ENCODE measurements at regions not wholly inside any gene's neighbourhood (a gene's known extent, or its start where the extent isn't known, plus 50 kb on each side); places are given as distances from the start of the nearest gene placed in this dataset.

GRCh38 chr2:236968101-236968879 lies 117.4 kb upstream of the COPS8 start:
- no peak overlapping the region for H3K4me3 ChIP-seq (ENCODE audit: low read depth, low read length)
- in situ Hi-C loops (cut with HindIII; ENCODE audit: low sequenced_read_pairs) = no loop called here
- TF ChIP-seq CTCF (IDR thresholded peaks at IDR 0.05; ENCODE audit: low read depth, low read length) = no peak
- DNase-seq (ENCODE audit: low read depth, low spot score) = no peak

GRCh38 chr2:236968880-236969534 lies 116.7 kb upstream of the COPS8 start:
- no peak overlapping the region for H3K4me3 ChIP-seq (ENCODE audit: low read depth, low read length)
- in situ Hi-C loops (cut with HindIII; ENCODE audit: low sequenced_read_pairs) = no loop called here
- no peak for DNase-seq (ENCODE audit: low read depth, low spot score)

DNA sequence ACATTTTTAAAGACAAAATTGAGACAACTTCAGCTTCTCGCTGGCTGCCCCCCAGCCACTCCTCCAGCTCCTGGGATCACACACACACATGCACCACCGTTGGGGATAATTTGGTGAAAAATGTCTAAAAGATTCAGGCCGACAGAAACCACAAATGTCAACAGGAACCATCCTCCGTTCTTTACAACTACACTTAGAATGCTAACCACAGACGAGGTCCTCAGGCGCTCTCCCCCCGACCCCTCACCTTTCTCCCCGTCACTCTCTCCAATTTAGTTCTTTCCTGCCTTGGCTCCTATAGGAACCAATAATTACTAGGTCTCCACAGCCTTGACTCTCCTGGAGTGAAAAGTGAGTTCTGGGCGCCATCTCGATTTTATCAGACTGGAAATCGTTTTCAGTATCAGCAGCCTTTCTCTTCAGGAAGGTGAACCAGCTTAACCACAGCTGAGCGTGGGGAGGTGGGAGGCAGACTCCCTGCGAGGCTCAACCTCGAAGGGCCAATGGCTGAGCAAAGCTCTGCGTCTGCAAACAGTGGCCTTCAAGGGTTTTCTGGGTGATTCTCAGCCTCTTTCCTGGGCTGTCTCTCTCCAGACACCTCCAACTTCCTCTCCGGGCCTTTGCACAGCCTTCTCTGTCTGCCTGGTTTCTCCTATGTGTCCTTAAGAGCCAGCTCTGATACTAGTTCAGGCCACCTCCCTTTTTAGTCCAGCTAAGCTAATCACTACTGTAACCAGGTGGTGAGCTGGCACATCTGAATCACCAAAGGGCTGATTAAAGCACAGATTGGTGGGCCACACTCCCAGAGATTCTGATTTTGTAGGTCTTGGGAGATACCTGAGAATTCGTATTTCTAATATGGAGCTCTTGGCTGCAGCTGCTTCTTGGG lies 115.7 kb upstream of the COPS8 start:
- no peak overlapping the region for H3K4me3 ChIP-seq (ENCODE audit: low read depth, low read length)
- in situ Hi-C loops (cut with HindIII; ENCODE audit: low sequenced_read_pairs) = no loop called here
- no peak for TF ChIP-seq CTCF (IDR thresholded peaks at IDR 0.05; ENCODE audit: low read depth, low read length)
- no peak for DNase-seq (ENCODE audit: low read depth, low spot score)

More at GRCh38 chr2:236968880-236969534, 116.7 kb upstream of the COPS8 start:
- TF ChIP-seq CTCF (IDR thresholded peaks at IDR 0.05; ENCODE audit: low read depth, low read length) = no peak

DNA sequence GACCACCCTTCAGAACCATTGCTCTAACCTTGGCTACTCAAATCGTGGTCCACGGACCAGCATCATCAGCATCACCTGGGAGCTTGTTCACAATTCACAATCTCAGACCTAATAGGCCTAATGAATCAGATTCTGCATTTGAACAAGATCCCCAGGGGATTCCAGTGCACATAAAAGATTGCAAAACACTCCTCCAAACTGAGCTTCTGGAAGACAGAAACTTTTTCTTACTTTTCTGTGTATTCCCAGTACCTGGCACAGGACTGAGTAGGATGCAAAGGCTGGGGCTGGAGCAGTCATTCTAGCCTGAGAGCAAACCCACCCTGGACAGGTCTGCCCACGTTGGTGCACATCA lies 115.1 kb upstream of the COPS8 start:
- no peak for DNase-seq (ENCODE audit: low read depth, low spot score)
- TF ChIP-seq CTCF (IDR thresholded peaks at IDR 0.05; ENCODE audit: low read depth, low read length) = no peak
- H3K4me3 ChIP-seq (ENCODE audit: low read depth, low read length) = no peak overlapping the region
- in situ Hi-C loops (cut with HindIII; ENCODE audit: low sequenced_read_pairs) = no loop called here

DNA sequence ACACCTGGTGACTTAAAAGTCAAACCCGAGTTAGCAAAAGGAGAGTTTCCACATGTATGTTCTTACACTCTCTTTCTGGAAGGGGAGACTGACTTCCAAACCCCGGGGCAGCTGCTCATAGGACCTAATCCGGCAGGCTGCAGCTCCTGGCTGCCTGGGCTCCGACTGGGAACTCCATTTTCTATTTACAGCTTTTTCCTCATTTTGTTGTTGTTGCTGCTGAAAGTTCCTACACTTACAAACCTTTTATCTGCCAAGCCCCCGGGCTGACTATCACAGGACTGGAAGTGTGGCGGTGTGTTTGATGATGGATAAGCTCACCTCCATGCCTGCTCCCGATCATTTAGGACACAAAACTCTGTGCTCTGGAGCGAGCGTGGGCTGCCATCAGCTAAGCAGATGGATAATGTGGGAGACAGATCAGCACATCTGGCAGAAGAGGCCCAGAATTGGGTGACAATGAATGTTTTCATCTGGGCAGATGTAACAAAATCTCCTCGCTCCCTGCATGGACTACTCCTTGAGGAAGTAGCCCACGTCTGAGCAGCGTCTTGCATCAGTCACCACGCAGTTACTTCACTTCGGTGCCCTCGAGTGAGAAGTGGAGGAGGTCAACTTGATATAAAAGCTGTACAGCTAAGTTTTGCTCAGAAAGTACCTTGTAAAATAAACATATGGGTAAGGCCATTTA lies 114.4 kb upstream of the COPS8 start:
- no peak for TF ChIP-seq CTCF (IDR thresholded peaks at IDR 0.05; ENCODE audit: low read depth, low read length)
- in situ Hi-C loops (cut with HindIII; ENCODE audit: low sequenced_read_pairs) = no loop called here
- H3K4me3 ChIP-seq (ENCODE audit: low read depth, low read length) = no peak overlapping the region
- no peak for DNase-seq (ENCODE audit: low read depth, low spot score)

GRCh38 chr2:236971919-236972381 lies 113.7 kb upstream of the COPS8 start:
- no peak overlapping the region for H3K4me3 ChIP-seq (ENCODE audit: low read depth, low read length)
- TF ChIP-seq CTCF (IDR thresholded peaks at IDR 0.05; ENCODE audit: low read depth, low read length) = no peak
- in situ Hi-C loops (cut with HindIII; ENCODE audit: low sequenced_read_pairs) = no loop called here
- DNase-seq (ENCODE audit: low read depth, low spot score) = no peak

Measured in astrocyte of the spinal cord (primary cell).